ENCODE measurements at regions not wholly inside any gene's neighbourhood (a gene's known extent, or its start where the extent isn't known, plus 50 kb on each side); places are given as distances from the start of the nearest gene placed in this dataset.

GRCh38 chr6:135644394-135644793 is 146.9 kb upstream of the AHI1 start:
- Histone ChIP-seq H3K9me3 (ENCODE audit: control insufficient read depth, insufficient read depth, low read depth, low read length) (no peaks in the 10 kb centered on the region), H3K27ac (ENCODE audit: extremely low read depth, low read depth, low read length) (no peak overlapping the region), H3K4me1 (ENCODE audit: control insufficient read depth, insufficient read depth, low read length) (no peaks in the 10 kb centered on the region), H3K36me3 (ENCODE audit: control insufficient read depth in 2 of 2, insufficient read depth in 1 of 2, low read length in 2 of 2) (no peaks in the 10 kb centered on the region), H3K4me3 (ENCODE audit: low read depth, low read length) (no peak overlapping the region)
- POLR2A ChIA-PET, result no interaction called here
- CTCF ChIA-PET, result no interaction called here
- TF ChIP-seq ZNF175 (tag by site-specific recombination; IDR thresholded peaks at IDR 0.05) (no peak), MZF1 (tag by site-specific recombination; IDR thresholded peaks at IDR 0.05; ENCODE audit: borderline replicate concordance) (no peak), KLF10 (tag by site-specific recombination; IDR thresholded peaks at IDR 0.05) (no peak), ZNF561 (tag by site-specific recombination; IDR thresholded peaks at IDR 0.05; ENCODE audit: borderline replicate concordance) (no peak), ZNF776 (tag by site-specific recombination; IDR thresholded peaks at IDR 0.05; ENCODE audit: borderline replicate concordance) (no peak), ZNF658 (tag by site-specific recombination; IDR thresholded peaks at IDR 0.05) (no peak), BCL6B (tag by site-specific recombination; IDR thresholded peaks at IDR 0.05) (no peak), ZNF529 (tag by site-specific recombination; IDR thresholded peaks at IDR 0.05; ENCODE audit: insufficient replicate concordance) (no peak)
- TF ChIP-seq, protein P1, sequence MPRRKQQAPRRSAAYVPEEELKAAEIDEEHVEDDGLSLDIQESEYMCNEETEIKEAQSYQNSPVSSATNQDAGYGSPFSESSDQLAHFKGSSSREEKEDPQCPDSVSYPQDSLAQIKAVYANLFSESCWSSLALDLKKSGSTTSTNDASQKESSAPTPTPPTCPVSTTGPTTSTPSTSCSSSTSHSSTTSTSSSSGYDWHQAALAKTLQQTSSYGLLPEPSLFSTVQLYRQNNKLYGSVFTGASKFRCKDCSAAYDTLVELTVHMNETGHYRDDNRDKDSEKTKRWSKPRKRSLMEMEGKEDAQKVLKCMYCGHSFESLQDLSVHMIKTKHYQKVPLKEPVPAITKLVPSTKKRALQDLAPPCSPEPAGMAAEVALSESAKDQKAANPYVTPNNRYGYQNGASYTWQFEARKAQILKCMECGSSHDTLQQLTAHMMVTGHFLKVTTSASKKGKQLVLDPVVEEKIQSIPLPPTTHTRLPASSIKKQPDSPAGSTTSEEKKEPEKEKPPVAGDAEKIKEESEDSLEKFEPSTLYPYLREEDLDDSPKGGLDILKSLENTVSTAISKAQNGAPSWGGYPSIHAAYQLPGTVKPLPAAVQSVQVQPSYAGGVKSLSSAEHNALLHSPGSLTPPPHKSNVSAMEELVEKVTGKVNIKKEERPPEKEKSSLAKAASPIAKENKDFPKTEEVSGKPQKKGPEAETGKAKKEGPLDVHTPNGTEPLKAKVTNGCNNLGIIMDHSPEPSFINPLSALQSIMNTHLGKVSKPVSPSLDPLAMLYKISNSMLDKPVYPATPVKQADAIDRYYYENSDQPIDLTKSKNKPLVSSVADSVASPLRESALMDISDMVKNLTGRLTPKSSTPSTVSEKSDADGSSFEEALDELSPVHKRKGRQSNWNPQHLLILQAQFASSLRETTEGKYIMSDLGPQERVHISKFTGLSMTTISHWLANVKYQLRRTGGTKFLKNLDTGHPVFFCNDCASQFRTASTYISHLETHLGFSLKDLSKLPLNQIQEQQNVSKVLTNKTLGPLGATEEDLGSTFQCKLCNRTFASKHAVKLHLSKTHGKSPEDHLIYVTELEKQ (tag by site-specific recombination; IDR thresholded peaks at IDR 0.05; ENCODE audit: borderline replicate concordance), result no peak

DNA sequence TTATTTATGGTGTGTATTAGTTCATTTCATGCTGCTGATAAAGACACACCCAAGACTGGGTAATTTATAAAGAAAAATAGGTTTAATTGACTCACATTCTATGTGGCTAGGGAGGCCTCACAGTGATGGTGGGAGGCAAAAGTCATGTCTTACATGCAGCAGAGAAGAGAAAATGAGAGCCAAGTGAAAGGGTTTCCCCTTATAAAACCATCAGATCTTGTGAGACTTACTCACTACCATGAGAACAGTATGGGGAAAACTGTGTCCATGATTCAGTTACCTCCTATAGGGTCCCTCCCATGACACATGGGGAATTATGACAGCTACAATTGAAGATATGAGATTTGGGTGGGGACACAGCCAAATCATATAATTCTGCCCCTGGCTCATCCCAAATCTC is 150.0 kb upstream of the AHI1 start:
- ChIA-PET CTCF (interaction anchor here (0.6 kb wide), 1 partner anchor 17 kb away, joined by 3 read pairs; no protein-coding TSS in a partner anchor), POLR2A (no interaction called here)
- TF ChIP-seq ZNF211 (tag by site-specific recombination; IDR thresholded peaks at IDR 0.05; ENCODE audit: low read depth) (no peak), ZNF555 (tag by site-specific recombination; conservative IDR thresholded peaks at IDR 0.05) (no peak), ZNF404 (tag by site-specific recombination; IDR thresholded peaks at IDR 0.05) (no peak), YY1 (tag by site-specific recombination; IDR thresholded peaks at IDR 0.05) (no peak)
- Histone ChIP-seq H3K36me3 (ENCODE audit: control insufficient read depth in 2 of 2, insufficient read depth in 1 of 2, low read length in 2 of 2) (no peaks in the 10 kb centered on the region), H3K4me3 (ENCODE audit: low read depth, low read length) (no peak overlapping the region), H3K4me1 (ENCODE audit: control insufficient read depth, insufficient read depth, low read length) (no peaks in the 10 kb centered on the region), H3K9me3 (ENCODE audit: control insufficient read depth, insufficient read depth, low read depth, low read length) (no peaks in the 10 kb centered on the region), H3K27ac (ENCODE audit: extremely low read depth, low read depth, low read length) (no peak overlapping the region)

GRCh38 chr6:135651964-135652755 is 154.6 kb upstream of the AHI1 start:
- POLR2A ChIA-PET, result no interaction called here
- Histone ChIP-seq H3K4me1 (ENCODE audit: control insufficient read depth, insufficient read depth, low read length) (no peaks in the 10 kb centered on the region), H3K4me3 (ENCODE audit: low read depth, low read length) (no peak overlapping the region), H3K36me3 (ENCODE audit: control insufficient read depth in 2 of 2, insufficient read depth in 1 of 2, low read length in 2 of 2) (no peaks in the 10 kb centered on the region), H3K27ac (ENCODE audit: extremely low read depth, low read depth, low read length) (no peak overlapping the region), H3K9me3 (ENCODE audit: control insufficient read depth, insufficient read depth, low read depth, low read length) (no peaks in the 10 kb centered on the region)
- CTCF ChIA-PET, result interaction anchor here (0.6 kb wide), 1 partner anchor 917 kb away, joined by 3 read pairs; no protein-coding TSS in a partner anchor
- no peak for TF ChIP-seq ZNF639 (tag by site-specific recombination; IDR thresholded peaks at IDR 0.05)
- no peak for TF ChIP-seq ZNF658 (tag by site-specific recombination; IDR thresholded peaks at IDR 0.05)
- TF ChIP-seq, protein P2, sequence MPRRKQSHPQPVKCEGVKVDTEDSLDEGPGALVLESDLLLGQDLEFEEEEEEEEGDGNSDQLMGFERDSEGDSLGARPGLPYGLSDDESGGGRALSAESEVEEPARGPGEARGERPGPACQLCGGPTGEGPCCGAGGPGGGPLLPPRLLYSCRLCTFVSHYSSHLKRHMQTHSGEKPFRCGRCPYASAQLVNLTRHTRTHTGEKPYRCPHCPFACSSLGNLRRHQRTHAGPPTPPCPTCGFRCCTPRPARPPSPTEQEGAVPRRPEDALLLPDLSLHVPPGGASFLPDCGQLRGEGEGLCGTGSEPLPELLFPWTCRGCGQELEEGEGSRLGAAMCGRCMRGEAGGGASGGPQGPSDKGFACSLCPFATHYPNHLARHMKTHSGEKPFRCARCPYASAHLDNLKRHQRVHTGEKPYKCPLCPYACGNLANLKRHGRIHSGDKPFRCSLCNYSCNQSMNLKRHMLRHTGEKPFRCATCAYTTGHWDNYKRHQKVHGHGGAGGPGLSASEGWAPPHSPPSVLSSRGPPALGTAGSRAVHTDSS (tag by site-specific recombination; IDR thresholded peaks at IDR 0.05), result no peak
- TF ChIP-seq, protein P3, sequence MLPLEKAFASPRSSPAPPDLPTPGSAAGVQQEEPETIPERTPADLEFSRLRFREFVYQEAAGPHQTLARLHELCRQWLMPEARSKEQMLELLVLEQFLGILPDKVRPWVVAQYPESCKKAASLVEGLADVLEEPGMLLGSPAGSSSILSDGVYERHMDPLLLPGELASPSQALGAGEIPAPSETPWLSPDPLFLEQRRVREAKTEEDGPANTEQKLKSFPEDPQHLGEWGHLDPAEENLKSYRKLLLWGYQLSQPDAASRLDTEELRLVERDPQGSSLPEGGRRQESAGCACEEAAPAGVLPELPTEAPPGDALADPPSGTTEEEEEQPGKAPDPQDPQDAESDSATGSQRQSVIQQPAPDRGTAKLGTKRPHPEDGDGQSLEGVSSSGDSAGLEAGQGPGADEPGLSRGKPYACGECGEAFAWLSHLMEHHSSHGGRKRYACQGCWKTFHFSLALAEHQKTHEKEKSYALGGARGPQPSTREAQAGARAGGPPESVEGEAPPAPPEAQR (tag by site-specific recombination; IDR thresholded peaks at IDR 0.05), result no peak
- no peak for TF ChIP-seq PATZ1 (tag by site-specific recombination; IDR thresholded peaks at IDR 0.05)

Data from HEK293 (cell line).